ENCODE measurements at regions not wholly inside any gene's neighbourhood (a gene's known extent, or its start where the extent isn't known, plus 50 kb on each side); places are given as distances from the start of the nearest gene placed in this dataset.
"Not testable (repeated sequence)": the region's sequence is repeated elsewhere in the genome, so short reads cannot be mapped to it uniquely, and the experiment has no call there.

GRCh38 chr5:56763711-56764466, 51.5 kb upstream of the MAP3K1 start:
- DNase-seq (ENCODE audit: low read depth in 2 of 2) = no peak

- no peak for DNase-seq (ENCODE audit: low read depth in 2 of 2)
Measured at GRCh38 chr5:56763182-56763581, 52.2 kb upstream of the MAP3K1 start.

GRCh38 chr5:56761151-56761885, 54.0 kb upstream of the MAP3K1 start:
- no peak for DNase-seq (ENCODE audit: low read depth in 2 of 2)

- no peak for DNase-seq (ENCODE audit: low read depth in 2 of 2)
Measured at GRCh38 chr5:56760723-56761122, 54.6 kb upstream of the MAP3K1 start.

GRCh38 chr5:56759521-56760216, 55.7 kb upstream of the MAP3K1 start:
- no peak for DNase-seq (ENCODE audit: low read depth in 2 of 2)

GRCh38 chr5:56757077-56757476, 58.3 kb upstream of the MAP3K1 start:
- DNase-seq (ENCODE audit: low read depth in 2 of 2) = no peak

- DNase-seq (ENCODE audit: low read depth in 2 of 2) = no peak
Measured at GRCh38 chr5:56755036-56755555, 60.3 kb upstream of the MAP3K1 start.

GRCh38 chr5:56753588-56753987, 61.8 kb upstream of the MAP3K1 start:
- DNase-seq (ENCODE audit: low read depth in 2 of 2) = not testable (repeated sequence)

GRCh38 chr5:56751572-56752313, 63.6 kb upstream of the MAP3K1 start:
- DNase-seq (ENCODE audit: low read depth in 2 of 2) = no peak

GRCh38 chr5:56749842-56750241, 65.5 kb upstream of the MAP3K1 start:
- no peak for DNase-seq (ENCODE audit: low read depth in 2 of 2)

- no peak for DNase-seq (ENCODE audit: low read depth in 2 of 2)
Measured at GRCh38 chr5:56746553-56747339, 68.6 kb upstream of the MAP3K1 start.

- DNase-seq (ENCODE audit: low read depth in 2 of 2) = no peak
Measured at GRCh38 chr5:56745864-56746263, 69.5 kb upstream of the MAP3K1 start.

GRCh38 chr5:56740868-56741267, 74.5 kb upstream of the MAP3K1 start:
- DNase-seq (ENCODE audit: low read depth in 2 of 2) = no peak

GRCh38 chr5:56739990-56740389, 75.4 kb upstream of the MAP3K1 start:
- DNase-seq (ENCODE audit: low read depth in 2 of 2) = no peak

GRCh38 chr5:56737951-56738606, 77.3 kb upstream of the MAP3K1 start:
- DNase-seq (ENCODE audit: low read depth in 2 of 2) = no peak

GRCh38 chr5:56737002-56737621, 78.2 kb upstream of the MAP3K1 start:
- DNase-seq (ENCODE audit: low read depth in 2 of 2) = no peak

GRCh38 chr5:56735849-56736641, 79.3 kb upstream of the MAP3K1 start:
- no peak for DNase-seq (ENCODE audit: low read depth in 2 of 2)

GRCh38 chr5:56734091-56734694, 81.2 kb upstream of the MAP3K1 start:
- DNase-seq (ENCODE audit: low read depth in 2 of 2) = no peak

- no peak for DNase-seq (ENCODE audit: low read depth in 2 of 2)
Measured at GRCh38 chr5:56733580-56733979, 81.8 kb upstream of the MAP3K1 start.
